NOMO-1 treated with DMSO at 0.1 percent for 48 hours (cell line): ENCODE measurements at regions not wholly inside any gene's neighbourhood (a gene's known extent, or its start where the extent isn't known, plus 50 kb on each side); places are given as distances from the start of the nearest gene placed in this dataset.

Experiments used
- DNase-seq: peaks from one replicate; lab custom pipeline; 2025; ENCODE audit not compliant: unreplicated experiment; lab: John Stamatoyannopoulos, UW

DNA sequence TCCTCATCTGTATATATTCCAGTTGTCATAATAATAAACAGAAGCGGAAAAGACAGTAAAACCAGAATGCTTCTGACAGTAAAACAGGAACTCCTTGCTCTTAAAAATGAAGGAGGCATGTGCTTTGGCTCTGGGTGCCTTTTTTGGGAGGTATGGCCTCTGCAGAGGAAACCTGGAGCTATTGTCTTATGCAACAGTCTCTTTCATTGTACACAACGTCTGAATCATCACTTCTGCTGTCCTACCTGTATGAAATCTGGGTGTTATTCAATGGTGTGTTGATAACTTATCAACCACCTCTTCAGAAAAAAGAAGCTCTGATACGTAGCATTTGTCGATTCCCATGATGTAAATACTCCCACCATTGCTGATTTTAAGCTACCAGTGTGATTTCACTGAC is 64.8 kb downstream of the CDCA7 start:
- DNase-seq, result peak; percentile 22

DNA sequence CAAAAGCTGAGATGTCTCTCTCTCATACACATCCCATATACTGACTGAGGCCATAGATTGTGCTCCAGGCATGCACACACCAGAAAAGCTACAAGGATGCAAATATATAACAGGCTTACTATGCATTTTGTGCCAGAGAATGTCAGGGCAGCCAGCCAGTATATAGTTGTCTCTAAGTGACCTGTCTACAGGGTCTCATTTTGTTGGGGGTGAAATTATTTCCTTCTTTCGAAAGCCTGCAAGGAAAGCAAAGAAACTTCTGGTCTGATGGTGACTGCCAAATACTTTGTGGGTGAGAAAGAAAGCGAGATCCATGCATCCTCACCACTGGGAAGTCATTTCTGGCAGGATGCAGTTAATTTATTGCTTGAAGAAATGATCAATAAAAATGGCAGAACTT is 70.2 kb downstream of the CDCA7 start:
- no peak for DNase-seq

DNA sequence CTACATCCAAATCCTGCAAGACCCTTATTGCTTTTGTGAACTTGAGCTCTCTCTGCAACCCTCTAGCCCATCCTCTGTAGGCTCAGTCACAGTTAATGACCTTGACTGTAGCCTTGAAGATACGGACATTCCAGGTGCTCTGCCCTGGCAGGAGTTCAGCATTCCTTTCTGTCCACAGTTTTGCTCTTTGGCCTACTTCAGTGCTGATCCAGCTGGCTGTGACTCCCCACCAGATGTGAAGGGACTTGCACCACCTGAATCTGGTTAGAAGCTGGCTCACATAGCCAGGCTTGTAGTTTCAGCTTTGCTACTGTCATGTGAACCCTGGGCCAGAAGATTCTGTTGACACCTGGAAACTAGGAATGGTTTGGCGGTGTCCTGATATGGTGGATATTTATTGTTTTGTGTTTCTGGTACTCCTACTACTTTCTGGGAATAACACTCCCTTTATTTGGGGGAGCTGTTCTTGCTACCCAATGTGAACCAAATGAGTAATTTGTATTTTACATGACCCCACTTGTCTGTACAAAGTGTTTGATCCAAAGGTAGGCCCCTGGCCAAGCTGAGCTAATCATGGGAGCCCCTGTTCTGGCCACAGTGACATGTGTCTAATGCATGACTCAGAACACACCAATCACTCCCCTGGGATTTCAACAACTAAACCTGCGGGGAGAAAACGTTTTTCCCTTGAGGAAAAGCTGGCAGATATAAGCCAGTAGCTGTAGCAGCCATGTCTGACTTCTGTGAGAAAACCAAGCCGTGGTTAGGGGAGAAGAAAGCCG is 73.4 kb downstream of the CDCA7 start:
- DNase-seq, result no peak

DNA sequence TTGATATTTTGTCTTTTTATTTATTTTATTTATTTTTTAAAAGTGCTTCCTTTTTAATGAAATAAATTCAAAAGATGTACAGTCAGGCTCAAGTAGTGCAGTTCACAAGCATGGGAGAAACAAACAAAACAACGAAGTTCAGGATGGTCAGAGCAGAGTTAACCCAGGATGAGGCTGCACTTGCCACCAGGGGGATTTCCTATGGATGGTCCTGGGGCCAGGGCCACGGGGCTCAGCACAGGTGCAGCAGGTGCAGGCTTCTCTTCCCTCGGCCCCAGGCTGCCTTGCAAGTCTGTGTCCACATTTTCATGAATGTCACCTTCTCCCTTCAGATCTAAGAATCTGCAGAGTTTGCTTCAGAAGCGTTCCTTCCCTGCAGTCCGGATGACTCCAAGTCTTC is 76.5 kb downstream of the CDCA7 start:
- DNase-seq, result no peak

DNA sequence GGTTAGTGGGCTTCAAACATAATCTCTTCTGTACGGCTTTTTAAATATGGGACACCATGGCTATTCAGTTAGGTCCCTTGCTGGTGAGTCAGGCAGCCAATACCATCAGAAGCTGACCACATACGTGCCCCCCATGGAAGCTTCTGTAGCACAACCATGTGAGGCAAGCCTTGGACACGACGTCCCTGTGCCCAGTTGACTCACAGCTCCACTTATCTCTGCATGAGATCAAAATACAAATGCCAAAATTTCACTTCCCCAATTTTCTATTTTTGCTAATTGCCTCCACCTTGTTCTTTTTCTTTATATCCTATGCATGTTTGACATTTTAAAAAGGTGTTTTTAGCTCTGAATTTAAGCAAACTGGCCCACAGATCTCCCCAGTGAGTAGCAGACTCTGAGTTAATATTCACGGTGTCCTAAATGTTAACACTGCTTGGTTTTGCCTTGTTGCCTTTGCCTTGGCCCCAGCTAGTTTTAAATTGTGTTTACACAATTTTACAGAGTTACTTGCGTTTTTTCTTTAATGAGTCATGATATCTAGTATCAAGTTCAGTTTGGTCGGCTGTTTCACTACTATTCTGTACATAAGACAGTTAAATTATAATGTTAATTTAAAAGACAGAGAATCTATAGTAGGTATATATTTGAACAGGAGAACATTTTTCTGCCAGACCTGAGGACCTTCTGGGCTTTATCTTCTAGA is 77.5 kb downstream of the CDCA7 start:
- DNase-seq, result peak; percentile 85

DNA sequence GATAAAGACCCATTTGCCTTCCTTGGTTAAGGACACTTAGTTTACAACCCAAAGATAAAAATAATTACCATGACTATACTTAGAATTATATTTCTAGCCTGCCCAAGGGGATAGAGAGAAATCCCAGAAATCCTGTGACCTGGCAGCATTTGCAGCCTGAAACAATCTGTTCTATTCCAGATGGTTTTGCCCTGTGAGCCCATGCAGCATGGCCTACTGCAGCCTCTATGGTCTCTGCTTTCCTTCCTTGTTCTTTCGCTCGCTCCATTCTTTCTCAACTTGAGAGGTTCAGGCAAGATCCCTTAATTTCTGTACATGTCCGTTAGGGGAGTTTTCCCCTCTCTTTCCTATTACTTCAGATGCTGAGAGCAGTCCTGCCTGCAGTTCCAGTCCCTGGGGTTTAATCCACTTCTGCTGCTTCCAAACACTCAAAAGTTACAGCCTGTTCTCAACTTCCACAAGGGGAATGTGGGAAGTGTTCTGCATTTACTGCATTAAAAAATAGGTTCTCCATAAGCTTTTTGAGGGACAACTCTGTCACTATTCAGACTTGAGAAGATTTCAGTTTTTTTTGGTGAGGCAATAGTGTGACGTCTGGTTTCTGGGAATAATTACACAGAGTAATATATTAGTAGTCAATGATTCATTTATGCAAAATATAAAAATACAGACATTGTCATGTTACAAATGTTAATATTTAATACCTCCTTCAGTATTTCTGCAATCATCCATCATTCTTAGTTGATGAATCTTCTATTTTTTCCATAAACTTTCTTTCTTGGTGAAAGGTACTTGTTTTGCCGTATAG is 80.3 kb downstream of the CDCA7 start:
- DNase-seq, result no peak

DNA sequence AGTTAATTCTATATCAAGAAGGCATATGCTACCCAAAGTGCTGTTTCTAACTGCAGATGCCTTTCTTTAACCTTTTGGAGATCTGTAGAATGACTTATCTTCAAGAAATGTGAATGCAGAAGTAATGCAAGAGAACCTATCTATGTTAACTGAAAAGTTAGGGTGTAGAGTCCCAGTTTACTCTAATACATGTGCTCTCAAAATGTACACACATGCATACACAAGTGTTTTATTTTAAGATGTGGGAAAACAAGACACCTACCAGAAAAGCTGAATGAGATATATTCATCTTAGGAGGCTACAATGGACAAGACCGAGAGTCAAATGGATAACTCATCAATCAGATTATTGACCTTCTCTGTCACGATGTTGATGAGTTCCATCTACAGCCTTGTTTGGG is 80.9 kb downstream of the CDCA7 start:
- no peak for DNase-seq

DNA sequence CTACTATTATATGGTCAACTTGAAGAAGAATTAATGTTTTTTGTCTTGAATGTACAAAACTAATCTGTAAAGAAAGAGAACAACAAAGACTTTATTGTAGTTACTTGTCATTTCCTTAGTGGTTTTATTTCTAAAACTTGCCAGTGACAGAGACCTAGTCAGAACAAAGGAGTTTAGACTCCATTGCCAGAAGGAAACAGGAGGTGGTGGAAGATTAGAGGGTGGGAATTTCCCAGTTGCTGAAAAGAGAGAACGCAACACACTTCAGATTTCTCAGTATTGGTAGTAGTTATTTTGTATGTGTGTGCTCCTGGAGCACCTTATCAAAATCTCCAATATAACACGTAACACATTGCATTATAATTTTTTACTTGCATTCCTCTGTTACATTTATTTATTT is 81.4 kb downstream of the CDCA7 start:
- DNase-seq, result no peak

DNA sequence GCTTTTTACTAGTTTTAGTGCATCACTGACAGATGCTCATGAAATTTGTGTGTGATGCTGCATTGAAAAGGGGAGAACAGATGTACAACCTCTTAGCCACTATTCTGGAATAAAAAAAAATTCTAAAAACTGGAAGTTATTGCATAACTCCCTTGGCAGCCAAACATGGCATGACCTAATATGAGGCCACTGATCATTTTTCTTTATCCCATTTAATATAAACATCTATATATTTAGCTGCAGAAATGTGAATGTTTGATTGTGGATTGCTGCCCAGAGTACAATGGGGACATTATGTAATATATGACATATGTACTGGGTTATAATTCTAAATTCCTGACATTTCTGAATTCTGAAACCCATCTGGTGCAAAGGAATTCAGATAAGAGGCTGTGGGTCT is 86.5 kb downstream of the CDCA7 start:
- DNase-seq, result no peak

DNA sequence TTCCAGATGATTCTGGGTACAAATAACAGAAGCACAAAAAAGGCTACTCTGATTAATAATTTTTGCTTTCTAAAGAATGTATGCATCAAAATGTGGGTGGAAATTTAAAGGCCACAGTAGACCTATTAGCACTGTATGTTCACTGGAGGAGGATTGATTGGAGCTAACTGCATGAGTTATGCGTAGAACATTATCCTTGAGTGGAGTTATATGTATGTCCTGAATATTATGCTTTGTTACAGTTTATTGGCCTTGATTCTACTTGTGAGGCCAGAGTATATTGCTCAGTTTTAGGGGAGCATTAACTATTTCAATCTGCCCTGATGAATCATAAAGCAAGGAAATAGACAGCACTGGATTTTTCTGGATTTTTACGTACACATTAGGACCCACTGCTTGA is 87.9 kb downstream of the CDCA7 start:
- DNase-seq, result no peak

DNA sequence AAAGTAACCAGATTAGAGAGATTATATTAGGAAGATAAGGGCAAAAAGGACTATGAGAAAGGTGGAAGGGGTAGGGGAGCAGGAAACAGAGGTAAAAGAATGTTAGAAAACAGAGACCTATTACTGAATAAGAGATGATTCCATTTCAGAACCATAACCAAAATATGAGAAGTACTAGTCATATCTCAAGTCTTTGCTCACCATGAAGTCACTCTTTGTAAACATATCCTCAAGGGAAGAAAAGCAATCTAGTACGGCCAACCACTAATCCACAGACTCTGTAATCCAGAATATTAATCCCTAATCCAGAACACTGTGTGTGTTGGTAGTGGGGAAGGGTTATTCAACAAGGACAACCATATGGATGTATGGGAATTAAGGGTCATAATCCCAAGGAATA is 92.0 kb downstream of the CDCA7 start:
- DNase-seq, result no peak

DNA sequence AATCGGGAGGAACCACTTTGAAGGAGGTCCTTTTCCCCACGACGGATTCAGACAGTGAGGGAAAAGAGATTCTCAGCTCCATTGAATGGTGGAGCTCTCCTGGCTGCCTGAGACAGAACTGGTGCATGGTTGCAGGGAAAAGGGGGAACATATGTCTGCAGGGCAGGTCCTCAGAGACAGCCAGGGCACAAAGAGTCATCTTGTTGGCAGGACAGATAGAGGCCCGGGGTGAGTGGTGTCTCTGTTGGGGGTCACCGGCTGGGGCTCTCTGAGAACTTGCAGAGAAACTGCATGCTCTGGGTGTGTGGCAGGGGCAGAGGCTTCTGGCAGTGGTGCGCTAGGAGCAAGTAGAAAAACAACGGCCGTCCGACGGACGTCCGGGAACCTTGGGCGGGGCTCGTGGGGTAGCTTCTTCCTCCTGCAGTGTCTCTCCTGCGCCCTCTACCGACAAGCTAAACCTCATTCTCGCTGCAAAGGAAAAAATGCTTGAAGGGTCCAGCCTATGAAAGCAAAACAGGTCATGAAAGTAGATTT is 94.3 kb downstream of the CDCA7 start:
- DNase-seq, result peak; percentile 87

DNA sequence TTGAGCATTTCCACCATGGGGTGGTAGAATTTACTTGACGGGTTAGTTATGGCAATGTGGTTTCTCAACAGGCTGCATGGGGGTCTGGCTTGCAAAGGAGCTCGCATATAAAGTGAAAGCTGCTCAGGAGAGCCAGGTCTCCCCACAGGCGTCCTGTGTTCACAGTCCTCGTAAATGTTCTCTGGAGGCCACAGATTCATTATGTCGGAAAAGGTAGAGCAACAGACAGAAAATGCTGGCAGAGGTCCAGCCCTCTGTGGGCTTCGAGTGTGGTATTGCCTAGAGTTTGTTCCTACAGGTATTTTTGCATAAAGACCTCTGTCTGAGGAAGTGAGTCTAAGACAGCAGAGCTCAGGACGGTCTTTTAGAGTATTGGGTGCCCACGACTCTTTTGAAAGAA is 96.4 kb downstream of the CDCA7 start:
- no peak for DNase-seq

DNA sequence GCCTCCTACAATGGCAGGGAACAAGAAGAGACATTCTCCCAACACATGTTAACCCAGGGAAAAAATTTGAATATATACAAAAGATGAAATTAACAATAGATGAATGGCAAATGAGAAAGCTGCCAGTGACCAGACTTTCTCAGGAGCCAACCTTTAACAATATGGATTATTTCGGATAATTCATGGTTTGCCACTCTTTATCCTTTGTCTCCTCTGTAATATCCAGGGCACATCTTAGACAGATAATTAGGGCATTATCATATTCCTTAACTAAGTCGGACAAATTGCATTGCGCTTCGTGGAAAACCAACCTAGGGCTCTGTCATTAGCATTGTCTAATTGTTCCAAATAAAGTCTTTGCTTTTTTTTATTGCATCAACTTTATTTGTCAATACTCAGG is 97.3 kb downstream of the CDCA7 start:
- DNase-seq, result no peak

DNA sequence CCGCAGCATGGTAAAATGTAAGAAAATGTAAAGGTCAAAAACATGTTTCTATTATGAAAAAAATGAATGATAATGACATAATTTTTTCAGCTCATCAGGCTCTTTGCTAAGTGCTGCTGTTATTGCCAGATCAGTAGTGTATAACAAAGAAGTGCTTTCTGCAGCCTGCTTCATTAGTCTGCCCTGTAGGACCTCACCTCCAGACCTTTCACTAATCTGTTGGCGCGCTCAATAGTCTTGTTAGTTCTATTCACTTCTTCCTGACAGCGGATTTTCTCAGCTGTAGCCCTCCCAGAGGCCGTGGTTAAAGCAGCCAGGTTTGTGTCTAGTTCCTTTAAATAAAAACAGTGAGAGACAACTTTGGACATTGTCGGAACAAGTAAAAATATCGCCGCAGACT is 97.7 kb downstream of the CDCA7 start:
- DNase-seq, result no peak

DNA sequence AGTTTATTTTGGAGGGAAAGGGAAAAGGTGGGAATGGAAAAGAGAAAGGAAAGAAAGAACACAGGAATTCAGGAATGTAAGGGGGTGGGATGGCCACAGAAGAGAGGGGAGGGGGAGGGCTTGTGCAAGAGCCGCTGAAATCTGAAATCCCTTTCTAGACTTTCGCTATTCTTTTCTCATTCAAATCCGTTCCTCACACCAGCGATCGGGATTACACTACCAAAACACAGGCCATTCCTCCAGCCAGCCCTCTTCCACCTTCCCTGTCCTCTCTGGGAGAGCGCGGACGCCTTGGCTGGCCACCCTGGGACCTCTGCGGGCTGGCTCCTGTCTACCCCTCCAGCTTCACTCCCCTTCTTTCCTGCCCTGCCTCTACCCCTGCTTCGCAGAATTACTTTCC is 102.3 kb downstream of the CDCA7 start:
- no peak for DNase-seq

DNA sequence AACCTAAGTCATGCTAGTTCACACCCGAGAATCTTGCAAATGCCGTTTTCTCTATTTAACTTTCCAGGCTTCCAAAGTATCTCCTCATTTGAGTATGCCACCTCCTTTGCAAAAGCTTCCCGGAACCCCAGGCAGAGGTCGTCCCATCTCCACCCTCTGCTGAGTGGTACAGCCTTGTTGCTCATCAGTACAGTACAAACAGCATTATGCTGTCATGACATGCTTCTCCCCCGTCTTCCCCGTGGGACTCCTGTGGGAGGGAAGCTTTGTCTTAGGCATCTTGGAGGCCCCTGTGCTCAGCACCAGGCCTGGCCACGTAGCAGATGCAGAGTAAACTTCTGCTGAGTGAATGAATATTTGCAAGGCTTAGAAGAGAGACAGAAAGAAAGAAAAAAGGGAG is 102.7 kb downstream of the CDCA7 start:
- DNase-seq, result no peak

DNA sequence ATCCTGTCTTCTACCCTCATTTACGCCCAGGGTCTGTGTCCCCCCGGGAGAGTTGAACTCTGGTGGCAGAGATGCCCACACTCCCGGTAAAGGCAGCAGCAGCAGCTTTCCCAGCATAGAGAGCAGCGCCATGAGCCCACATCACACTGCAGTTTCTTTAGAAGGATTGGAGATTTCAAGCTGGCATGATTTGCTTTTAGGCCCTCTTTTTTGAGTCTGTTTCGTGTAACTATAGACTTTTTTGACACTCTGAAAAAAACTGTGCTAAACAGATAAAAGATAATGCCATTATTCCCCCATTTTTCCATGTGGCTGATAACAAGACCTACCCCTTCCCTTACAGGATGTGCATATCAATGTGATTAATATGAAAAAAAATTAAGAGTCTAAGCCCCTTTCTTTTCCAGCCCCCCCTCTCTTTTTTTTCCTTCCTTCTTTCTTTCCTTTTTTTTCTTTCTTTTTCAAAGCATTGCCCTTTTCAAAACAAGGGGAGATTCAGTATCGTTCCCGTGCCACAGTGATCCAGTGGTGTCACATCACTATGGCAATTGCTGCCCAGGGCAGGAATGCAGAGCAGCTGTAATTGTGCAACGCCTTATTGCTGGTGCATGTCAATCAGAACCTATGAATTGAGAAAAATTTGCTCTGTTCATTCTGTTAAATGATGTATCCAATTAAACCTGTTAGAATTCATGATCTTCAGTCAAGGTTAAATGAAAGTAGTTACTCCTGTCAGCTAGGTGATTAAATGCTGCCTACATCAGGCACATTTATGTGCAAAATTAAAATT is 104.5 kb downstream of the CDCA7 start:
- DNase-seq, result no peak

DNA sequence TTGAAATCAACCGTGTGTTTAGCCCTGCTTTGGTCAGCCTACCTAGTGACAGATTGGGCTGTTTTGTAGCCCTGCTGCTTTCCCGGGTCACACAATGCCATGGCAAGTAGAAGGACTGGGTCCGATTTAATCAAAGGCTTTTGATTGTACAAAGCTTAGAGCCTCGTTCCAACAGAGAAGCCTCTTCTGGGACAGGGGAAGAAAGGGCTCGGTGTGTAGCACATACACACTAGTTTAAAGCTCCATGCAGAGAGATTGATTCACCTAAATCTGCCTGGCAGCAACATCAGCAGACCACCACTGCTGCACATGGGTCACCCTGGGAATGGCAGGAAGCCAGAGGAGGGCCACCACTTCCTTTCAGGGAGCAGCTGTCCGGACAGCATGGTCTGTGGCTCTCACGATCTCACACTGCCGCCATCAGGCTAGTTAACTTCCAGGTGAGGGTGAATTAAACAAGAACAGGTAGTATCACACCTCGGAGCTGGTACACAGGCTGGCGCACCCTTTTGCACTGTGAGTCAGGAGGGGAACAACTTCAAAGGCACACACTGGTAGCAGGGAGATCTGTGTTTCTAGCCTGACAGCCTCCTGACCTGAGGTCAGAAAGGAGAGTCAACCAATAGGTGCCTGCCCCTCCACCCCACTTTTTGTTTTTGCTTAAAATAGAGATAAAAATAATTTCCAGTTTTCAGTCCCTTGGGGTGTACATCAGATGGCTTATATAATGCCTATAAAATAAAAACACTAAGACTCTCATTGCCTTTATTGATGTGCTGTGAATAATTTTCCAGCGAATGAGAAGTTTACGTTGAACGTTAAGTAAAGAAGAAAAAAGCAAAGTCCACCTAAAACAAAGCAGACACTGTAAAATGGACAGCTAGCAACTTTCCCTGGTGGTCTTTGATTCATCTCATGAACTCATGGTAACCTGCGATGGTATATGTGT is 108.5 kb downstream of the CDCA7 start:
- no peak for DNase-seq

DNA sequence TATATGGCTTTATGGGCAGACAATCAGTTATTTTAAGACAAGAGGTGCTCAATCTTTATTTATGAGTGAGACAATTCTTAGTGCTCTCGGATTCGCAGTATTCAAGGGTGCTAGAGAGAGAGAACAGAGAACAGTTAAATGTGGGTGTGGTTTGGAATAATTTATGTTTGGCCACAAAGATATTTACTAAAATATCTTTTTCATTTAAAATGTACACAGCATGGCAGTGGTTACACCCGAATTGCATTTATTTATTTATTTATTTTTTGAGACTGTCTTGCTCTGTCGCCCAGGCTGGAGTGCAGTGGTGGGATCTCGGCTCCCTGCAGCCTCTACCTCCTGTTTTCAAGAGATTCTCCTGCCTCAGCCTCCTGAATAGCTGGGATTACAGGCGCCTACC is 109.2 kb downstream of the CDCA7 start:
- no peak for DNase-seq
